HL-60 (cell line): ENCODE measurements at regions not wholly inside any gene's neighbourhood (a gene's known extent, or its start where the extent isn't known, plus 50 kb on each side); places are given as distances from the start of the nearest gene placed in this dataset.

Experiments
- CTCF ChIP-seq: IDR thresholded peaks from one replicate; pipeline ENCODE4 v1.5.1; 2011; ENCODE audit warnings: low read length, control low read depth, inconsistent platforms; ENCODE audit not compliant: insufficient read depth
- GABPA ChIP-seq: IDR thresholded peaks from 2 replicates; pipeline ENCODE4 v1.6.1; 2012; ENCODE audit warnings: low read depth
- SPI1 ChIP-seq: IDR thresholded peaks from 2 replicates; pipeline ENCODE4 v1.6.1; 2012; ENCODE audit warnings: low read depth, mild to moderate bottlenecking, borderline replicate concordance

GRCh38 chr3:146838221-146838620 is 233.1 kb upstream of the PLSCR5 start:
- no peak for TF ChIP-seq CTCF
- no peak for TF ChIP-seq SPI1
- no peak for TF ChIP-seq GABPA
